WTC11 (cell line): ENCODE measurements at regions not wholly inside any gene's neighbourhood (a gene's known extent, or its start where the extent isn't known, plus 50 kb on each side); places are given as distances from the start of the nearest gene placed in this dataset.

ENCODE experiments used
- CREB1 ChIP-seq: sonication (generic); formaldehyde crosslinking; IDR thresholded peaks from 2 replicates; pipeline ENCODE4 v1.8.0; 2023; ENCODE audit warnings: mild to moderate bottlenecking, missing genetic modification reagents
- NR2C2 ChIP-seq: sonication (generic); formaldehyde crosslinking; IDR thresholded peaks from 2 replicates; pipeline ENCODE4 v1.8.0; 2022; ENCODE audit warnings: mild to moderate bottlenecking, missing genetic modification reagents
- TCF7 ChIP-seq: sonication (generic); formaldehyde crosslinking; IDR thresholded peaks from 2 replicates; pipeline ENCODE4 v1.8.0; 2022; ENCODE audit warnings: mild to moderate bottlenecking, low read depth, missing genetic modification reagents, moderate library complexity
- ZBTB21 ChIP-seq: sonication (generic); formaldehyde crosslinking; IDR thresholded peaks from 2 replicates; pipeline ENCODE4 v1.8.1; 2023; ENCODE audit warnings: mild to moderate bottlenecking, missing genetic modification reagents, borderline replicate concordance
- ZNF232 ChIP-seq: sonication (generic); formaldehyde crosslinking; IDR thresholded peaks from 2 replicates; pipeline ENCODE4 v1.8.0; 2022; ENCODE audit warnings: mild to moderate bottlenecking, missing genetic modification reagents
- ZNF416 ChIP-seq: fragments of 250-450 bp; sonication (Bioruptor Pico); IDR thresholded peaks from 2 replicates; pipeline ENCODE4 v1.9.0; 2021; ENCODE audit warnings: mild to moderate bottlenecking, inconsistent platforms
- TF ChIP-seq, protein P1 (sequence below): fragments of 200-600 bp; IDR thresholded peaks from 2 replicates; pipeline ENCODE4 v1.8.0; 2022; ENCODE audit warnings: antibody characterized with exemption
- TF ChIP-seq, protein P2 (sequence below): sonication (generic); formaldehyde crosslinking; IDR thresholded peaks from 2 replicates; pipeline ENCODE4 v1.8.0; 2022; ENCODE audit warnings: mild to moderate bottlenecking, missing genetic modification reagents
- TF ChIP-seq, protein P3 (sequence below): sonication (generic); formaldehyde crosslinking; IDR thresholded peaks from 2 replicates; pipeline ENCODE4 v1.8.1; 2023; ENCODE audit warnings: mild to moderate bottlenecking, moderate library complexity, missing genetic modification reagents
- TF ChIP-seq, protein P4 (sequence below): sonication (generic); formaldehyde crosslinking; IDR thresholded peaks from 2 replicates; pipeline ENCODE4 v1.8.0; 2023; ENCODE audit warnings: mild to moderate bottlenecking, missing genetic modification reagents
- TF ChIP-seq, protein P5 (sequence below): fragments of 250-450 bp; sonication (Bioruptor Pico); IDR thresholded peaks from 2 replicates; pipeline ENCODE4 v1.9.0; 2021; ENCODE audit warnings: mild to moderate bottlenecking, borderline replicate concordance
- TF ChIP-seq, protein P6 (sequence below): sonication (generic); formaldehyde crosslinking; IDR thresholded peaks from 2 replicates; pipeline ENCODE4 v1.8.1; 2023; ENCODE audit warnings: mild to moderate bottlenecking, missing genetic modification reagents, borderline replicate concordance

DNA sequence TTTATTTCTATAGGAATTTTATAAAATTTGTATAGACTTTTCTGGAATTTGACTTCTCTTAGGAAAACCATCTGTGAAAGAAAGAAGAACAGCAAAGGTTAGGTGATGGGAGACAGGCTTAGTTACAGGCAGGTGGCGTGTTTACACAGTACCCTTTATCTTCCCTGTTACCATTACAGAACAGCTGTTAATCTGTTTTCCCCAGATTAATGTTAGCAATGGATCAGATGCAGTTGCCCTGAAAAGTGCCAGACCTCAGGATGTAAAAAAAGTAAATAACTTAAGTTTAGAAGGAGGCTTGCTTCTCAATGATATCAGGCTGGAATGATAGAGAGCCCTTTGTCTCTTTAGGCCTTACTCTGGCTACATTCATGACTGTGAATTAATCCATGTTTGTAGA, 1186.5 kb upstream of the TENM4 start:
- TF ChIP-seq ZNF232 (CRISPR knock-in tag) (no peak), ZBTB21 (no peak), NR2C2 (CRISPR knock-in tag) (no peak), ZNF416 (CRISPR knock-in tag) (no peak), TCF7 (CRISPR knock-in tag) (no peak), CREB1 (no peak)
- TF ChIP-seq, protein P1, sequence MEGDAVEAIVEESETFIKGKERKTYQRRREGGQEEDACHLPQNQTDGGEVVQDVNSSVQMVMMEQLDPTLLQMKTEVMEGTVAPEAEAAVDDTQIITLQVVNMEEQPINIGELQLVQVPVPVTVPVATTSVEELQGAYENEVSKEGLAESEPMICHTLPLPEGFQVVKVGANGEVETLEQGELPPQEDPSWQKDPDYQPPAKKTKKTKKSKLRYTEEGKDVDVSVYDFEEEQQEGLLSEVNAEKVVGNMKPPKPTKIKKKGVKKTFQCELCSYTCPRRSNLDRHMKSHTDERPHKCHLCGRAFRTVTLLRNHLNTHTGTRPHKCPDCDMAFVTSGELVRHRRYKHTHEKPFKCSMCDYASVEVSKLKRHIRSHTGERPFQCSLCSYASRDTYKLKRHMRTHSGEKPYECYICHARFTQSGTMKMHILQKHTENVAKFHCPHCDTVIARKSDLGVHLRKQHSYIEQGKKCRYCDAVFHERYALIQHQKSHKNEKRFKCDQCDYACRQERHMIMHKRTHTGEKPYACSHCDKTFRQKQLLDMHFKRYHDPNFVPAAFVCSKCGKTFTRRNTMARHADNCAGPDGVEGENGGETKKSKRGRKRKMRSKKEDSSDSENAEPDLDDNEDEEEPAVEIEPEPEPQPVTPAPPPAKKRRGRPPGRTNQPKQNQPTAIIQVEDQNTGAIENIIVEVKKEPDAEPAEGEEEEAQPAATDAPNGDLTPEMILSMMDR = no peak
- TF ChIP-seq, protein P2, sequence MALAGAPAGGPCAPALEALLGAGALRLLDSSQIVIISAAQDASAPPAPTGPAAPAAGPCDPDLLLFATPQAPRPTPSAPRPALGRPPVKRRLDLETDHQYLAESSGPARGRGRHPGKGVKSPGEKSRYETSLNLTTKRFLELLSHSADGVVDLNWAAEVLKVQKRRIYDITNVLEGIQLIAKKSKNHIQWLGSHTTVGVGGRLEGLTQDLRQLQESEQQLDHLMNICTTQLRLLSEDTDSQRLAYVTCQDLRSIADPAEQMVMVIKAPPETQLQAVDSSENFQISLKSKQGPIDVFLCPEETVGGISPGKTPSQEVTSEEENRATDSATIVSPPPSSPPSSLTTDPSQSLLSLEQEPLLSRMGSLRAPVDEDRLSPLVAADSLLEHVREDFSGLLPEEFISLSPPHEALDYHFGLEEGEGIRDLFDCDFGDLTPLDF (CRISPR knock-in tag) = no peak
- TF ChIP-seq, protein P3, sequence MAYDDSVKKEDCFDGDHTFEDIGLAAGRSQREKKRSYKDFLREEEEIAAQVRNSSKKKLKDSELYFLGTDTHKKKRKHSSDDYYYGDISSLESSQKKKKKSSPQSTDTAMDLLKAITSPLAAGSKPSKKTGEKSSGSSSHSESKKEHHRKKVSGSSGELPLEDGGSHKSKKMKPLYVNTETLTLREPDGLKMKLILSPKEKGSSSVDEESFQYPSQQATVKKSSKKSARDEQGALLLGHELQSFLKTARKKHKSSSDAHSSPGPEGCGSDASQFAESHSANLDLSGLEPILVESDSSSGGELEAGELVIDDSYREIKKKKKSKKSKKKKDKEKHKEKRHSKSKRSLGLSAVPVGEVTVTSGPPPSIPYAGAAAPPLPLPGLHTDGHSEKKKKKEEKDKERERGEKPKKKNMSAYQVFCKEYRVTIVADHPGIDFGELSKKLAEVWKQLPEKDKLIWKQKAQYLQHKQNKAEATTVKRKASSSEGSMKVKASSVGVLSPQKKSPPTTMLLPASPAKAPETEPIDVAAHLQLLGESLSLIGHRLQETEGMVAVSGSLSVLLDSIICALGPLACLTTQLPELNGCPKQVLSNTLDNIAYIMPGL (CRISPR knock-in tag) = no peak
- TF ChIP-seq, protein P4, sequence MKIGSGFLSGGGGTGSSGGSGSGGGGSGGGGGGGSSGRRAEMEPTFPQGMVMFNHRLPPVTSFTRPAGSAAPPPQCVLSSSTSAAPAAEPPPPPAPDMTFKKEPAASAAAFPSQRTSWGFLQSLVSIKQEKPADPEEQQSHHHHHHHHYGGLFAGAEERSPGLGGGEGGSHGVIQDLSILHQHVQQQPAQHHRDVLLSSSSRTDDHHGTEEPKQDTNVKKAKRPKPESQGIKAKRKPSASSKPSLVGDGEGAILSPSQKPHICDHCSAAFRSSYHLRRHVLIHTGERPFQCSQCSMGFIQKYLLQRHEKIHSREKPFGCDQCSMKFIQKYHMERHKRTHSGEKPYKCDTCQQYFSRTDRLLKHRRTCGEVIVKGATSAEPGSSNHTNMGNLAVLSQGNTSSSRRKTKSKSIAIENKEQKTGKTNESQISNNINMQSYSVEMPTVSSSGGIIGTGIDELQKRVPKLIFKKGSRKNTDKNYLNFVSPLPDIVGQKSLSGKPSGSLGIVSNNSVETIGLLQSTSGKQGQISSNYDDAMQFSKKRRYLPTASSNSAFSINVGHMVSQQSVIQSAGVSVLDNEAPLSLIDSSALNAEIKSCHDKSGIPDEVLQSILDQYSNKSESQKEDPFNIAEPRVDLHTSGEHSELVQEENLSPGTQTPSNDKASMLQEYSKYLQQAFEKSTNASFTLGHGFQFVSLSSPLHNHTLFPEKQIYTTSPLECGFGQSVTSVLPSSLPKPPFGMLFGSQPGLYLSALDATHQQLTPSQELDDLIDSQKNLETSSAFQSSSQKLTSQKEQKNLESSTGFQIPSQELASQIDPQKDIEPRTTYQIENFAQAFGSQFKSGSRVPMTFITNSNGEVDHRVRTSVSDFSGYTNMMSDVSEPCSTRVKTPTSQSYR = no peak
- TF ChIP-seq, protein P5, sequence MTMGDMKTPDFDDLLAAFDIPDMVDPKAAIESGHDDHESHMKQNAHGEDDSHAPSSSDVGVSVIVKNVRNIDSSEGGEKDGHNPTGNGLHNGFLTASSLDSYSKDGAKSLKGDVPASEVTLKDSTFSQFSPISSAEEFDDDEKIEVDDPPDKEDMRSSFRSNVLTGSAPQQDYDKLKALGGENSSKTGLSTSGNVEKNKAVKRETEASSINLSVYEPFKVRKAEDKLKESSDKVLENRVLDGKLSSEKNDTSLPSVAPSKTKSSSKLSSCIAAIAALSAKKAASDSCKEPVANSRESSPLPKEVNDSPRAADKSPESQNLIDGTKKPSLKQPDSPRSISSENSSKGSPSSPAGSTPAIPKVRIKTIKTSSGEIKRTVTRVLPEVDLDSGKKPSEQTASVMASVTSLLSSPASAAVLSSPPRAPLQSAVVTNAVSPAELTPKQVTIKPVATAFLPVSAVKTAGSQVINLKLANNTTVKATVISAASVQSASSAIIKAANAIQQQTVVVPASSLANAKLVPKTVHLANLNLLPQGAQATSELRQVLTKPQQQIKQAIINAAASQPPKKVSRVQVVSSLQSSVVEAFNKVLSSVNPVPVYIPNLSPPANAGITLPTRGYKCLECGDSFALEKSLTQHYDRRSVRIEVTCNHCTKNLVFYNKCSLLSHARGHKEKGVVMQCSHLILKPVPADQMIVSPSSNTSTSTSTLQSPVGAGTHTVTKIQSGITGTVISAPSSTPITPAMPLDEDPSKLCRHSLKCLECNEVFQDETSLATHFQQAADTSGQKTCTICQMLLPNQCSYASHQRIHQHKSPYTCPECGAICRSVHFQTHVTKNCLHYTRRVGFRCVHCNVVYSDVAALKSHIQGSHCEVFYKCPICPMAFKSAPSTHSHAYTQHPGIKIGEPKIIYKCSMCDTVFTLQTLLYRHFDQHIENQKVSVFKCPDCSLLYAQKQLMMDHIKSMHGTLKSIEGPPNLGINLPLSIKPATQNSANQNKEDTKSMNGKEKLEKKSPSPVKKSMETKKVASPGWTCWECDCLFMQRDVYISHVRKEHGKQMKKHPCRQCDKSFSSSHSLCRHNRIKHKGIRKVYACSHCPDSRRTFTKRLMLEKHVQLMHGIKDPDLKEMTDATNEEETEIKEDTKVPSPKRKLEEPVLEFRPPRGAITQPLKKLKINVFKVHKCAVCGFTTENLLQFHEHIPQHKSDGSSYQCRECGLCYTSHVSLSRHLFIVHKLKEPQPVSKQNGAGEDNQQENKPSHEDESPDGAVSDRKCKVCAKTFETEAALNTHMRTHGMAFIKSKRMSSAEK (CRISPR knock-in tag) = no peak
- TF ChIP-seq, protein P6, sequence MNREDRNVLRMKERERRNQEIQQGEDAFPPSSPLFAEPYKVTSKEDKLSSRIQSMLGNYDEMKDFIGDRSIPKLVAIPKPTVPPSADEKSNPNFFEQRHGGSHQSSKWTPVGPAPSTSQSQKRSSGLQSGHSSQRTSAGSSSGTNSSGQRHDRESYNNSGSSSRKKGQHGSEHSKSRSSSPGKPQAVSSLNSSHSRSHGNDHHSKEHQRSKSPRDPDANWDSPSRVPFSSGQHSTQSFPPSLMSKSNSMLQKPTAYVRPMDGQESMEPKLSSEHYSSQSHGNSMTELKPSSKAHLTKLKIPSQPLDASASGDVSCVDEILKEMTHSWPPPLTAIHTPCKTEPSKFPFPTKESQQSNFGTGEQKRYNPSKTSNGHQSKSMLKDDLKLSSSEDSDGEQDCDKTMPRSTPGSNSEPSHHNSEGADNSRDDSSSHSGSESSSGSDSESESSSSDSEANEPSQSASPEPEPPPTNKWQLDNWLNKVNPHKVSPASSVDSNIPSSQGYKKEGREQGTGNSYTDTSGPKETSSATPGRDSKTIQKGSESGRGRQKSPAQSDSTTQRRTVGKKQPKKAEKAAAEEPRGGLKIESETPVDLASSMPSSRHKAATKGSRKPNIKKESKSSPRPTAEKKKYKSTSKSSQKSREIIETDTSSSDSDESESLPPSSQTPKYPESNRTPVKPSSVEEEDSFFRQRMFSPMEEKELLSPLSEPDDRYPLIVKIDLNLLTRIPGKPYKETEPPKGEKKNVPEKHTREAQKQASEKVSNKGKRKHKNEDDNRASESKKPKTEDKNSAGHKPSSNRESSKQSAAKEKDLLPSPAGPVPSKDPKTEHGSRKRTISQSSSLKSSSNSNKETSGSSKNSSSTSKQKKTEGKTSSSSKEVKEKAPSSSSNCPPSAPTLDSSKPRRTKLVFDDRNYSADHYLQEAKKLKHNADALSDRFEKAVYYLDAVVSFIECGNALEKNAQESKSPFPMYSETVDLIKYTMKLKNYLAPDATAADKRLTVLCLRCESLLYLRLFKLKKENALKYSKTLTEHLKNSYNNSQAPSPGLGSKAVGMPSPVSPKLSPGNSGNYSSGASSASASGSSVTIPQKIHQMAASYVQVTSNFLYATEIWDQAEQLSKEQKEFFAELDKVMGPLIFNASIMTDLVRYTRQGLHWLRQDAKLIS (CRISPR knock-in tag) = no peak
